PC-9 (cell line): ENCODE measurements at regions not wholly inside any gene's neighbourhood (a gene's known extent, or its start where the extent isn't known, plus 50 kb on each side); places are given as distances from the start of the nearest gene placed in this dataset.
"Not testable (repeated sequence)": the region's sequence is repeated elsewhere in the genome, so short reads cannot be mapped to it uniquely, and the experiment has no call there.

ENCODE experiments used
- BruUV-seq: library from RNA; stranded (reverse); fragments of 400-500 nt; replicated peaks from 2 replicates; lab custom pipeline; 2021; lab: Mats Ljungman, UMichigan
- CTCF ChIA-PET: fragments of 300-600 bp; sonication (Branson Sonifier 250); formaldehyde crosslinking; loops from one replicate; lab custom pipeline; 2022; ENCODE audit warnings: antibody characterized with exemption; lab: Charles Lee
- POLR2A ChIA-PET: fragments of 300-600 bp; sonication (Branson Sonifier 250); formaldehyde crosslinking; loops from one replicate; lab custom pipeline; 2022; ENCODE audit warnings: antibody characterized with exemption; ENCODE audit not compliant: unreplicated experiment; lab: Charles Lee
- DNase-seq, 2 experiments: peaks; one replicate each; pipeline versions ENCODE4 v3.0.0 to v3.0.0-alpha.2; 2015 to 2022; ENCODE audit warnings: mixed read lengths in 1 of 2
- H2AFZ ChIP-seq: fragments of 200-600 bp; sonication (generic); 2 replicates; pipeline ENCODE4 v1.8.1; 2017; ENCODE audit warnings: antibody characterized with exemption
- H3F3A ChIP-seq: fragments of 200-600 bp; sonication (generic); 2 replicates; pipeline ENCODE4 v1.8.1; 2017; ENCODE audit warnings: antibody characterized with exemption, mild to moderate bottlenecking, low read depth; ENCODE audit not compliant: insufficient read depth
- H3K27ac ChIP-seq: fragments of 200-600 bp; sonication (generic); 2 replicates; pipeline ENCODE4 v1.6.1; 2016; ENCODE audit warnings: mixed run types
- H3K27me3 ChIP-seq: fragments of 200-600 bp; sonication (generic); 2 replicates; pipeline ENCODE4 v1.6.1; 2016; ENCODE audit warnings: low read depth, mixed run types; ENCODE audit not compliant: insufficient read depth
- H3K36me3 ChIP-seq: fragments of 200-600 bp; sonication (generic); 2 replicates; pipeline ENCODE4 v1.6.1; 2016; ENCODE audit warnings: low read depth, mixed run types
- H3K4me1 ChIP-seq: fragments of 200-600 bp; sonication (generic); replicated peaks from 2 replicates; pipeline ENCODE4 v1.6.1; 2016; ENCODE audit warnings: mixed run types; ENCODE audit not compliant: insufficient read depth
- H3K4me2 ChIP-seq: fragments of 200-600 bp; sonication (generic); 2 replicates; pipeline ENCODE4 v1.6.1; 2017; ENCODE audit warnings: mixed run types
- H3K4me3 ChIP-seq: fragments of 200-600 bp; sonication (generic); 2 replicates; pipeline ENCODE4 v1.6.1; 2016; ENCODE audit warnings: mixed run types
- H3K79me2 ChIP-seq: fragments of 200-600 bp; sonication (generic); 2 replicates; pipeline ENCODE4 v1.6.1; 2017; ENCODE audit warnings: low read depth, mixed run types
- H3K9me2 ChIP-seq: fragments of 200-600 bp; sonication (generic); 2 replicates; pipeline ENCODE4 v1.8.1; 2017; ENCODE audit warnings: mild to moderate bottlenecking; ENCODE audit not compliant: insufficient read depth
- H3K9me3 ChIP-seq: fragments of 200-600 bp; sonication (generic); 2 replicates; pipeline ENCODE4 v1.8.1; 2016; ENCODE audit warnings: low read depth; ENCODE audit not compliant: insufficient read depth
- H4K20me1 ChIP-seq: fragments of 200-600 bp; sonication (generic); 2 replicates; pipeline ENCODE4 v1.8.1; 2017; ENCODE audit not compliant: insufficient read depth
- CTCF ChIP-seq: fragments of 200-600 bp; sonication (generic); conservative IDR thresholded peaks from 2 replicates; pipeline ENCODE4 v1.6.1; 2017; ENCODE audit warnings: mixed run types, antibody characterized with exemption, mild to moderate bottlenecking, moderate library complexity
- EZH2 ChIP-seq: fragments of 200-600 bp; sonication (generic); IDR thresholded peaks from 2 replicates; pipeline ENCODE4 v1.8.0; 2017; ENCODE audit warnings: antibody characterized with exemption, low read depth
- intact Hi-C: fragments of 100-400 bp; cut with micrococcal nuclease; formaldehyde crosslinking; loops from one replicate; pipeline ENCODE4 v1.10.0; 2022; ENCODE audit not compliant: unreplicated experiment

- Histone ChIP-seq H3K4me2 (no peak overlapping the region), H4K20me1 (no peaks in the 10 kb centered on the region), H3K79me2 (no peaks in the 10 kb centered on the region), H2AFZ (no peak overlapping the region), H3F3A (no peaks in the 10 kb centered on the region), H3K36me3 (no peaks in the 10 kb centered on the region), H3K9me3 (no peaks in the 10 kb centered on the region), H3K4me1 (peaks cover 3% of the 10 kb centered on the region), H3K9me2 (no peaks in the 10 kb centered on the region), H3K27ac (no peak overlapping the region), H3K4me3 (no peak overlapping the region), H3K27me3 (no peaks in the 10 kb centered on the region)
- CTCF ChIA-PET = interaction anchor here (0.5 kb wide), 1 partner anchor 22 kb away, joined by 9 read pairs; no protein-coding TSS in a partner anchor
- TF ChIP-seq CTCF (no peak), EZH2 (no peak)
- BruUV-seq = no TSS peak
- POLR2A ChIA-PET = no interaction called here
- intact Hi-C loops = no loop called here
- no peak for DNase-seq
These were observed 145.7 kb upstream of the RREB1 start for GRCh38 chr6:6962086-6962485.

DNA sequence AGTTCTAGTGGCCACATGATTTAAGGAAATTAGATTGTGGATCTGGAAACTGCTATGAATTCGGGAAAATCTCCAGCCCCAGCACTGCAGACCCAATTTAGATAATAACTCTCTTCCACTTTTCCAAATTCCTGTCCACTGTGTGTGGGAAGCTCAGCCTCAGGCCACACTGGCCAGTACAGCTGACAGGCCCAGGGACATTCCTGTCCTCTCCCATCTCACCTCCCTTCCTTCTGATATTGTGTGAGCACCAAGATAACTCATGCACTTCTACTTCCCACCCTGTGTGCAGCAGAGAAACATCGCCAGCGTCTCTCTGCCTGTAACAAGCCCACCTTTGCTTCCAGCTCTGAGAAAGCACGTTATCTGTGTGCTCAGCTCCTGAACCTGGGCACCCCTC, 145.1 kb upstream of the RREB1 start:
- Histone ChIP-seq H4K20me1 (no peaks in the 10 kb centered on the region), H3K36me3 (no peaks in the 10 kb centered on the region), H3K4me1 (peaks cover 3% of the 10 kb centered on the region), H3K4me3 (no peak overlapping the region), H3K4me2 (no peak overlapping the region), H3K27me3 (no peaks in the 10 kb centered on the region), H3K9me2 (no peaks in the 10 kb centered on the region), H2AFZ (no peak overlapping the region), H3K9me3 (no peaks in the 10 kb centered on the region), H3F3A (no peaks in the 10 kb centered on the region), H3K27ac (no peak overlapping the region), H3K79me2 (no peaks in the 10 kb centered on the region)
- no TSS peak for BruUV-seq
- POLR2A ChIA-PET = no interaction called here
- TF ChIP-seq EZH2 (no peak), CTCF (no peak)
- CTCF ChIA-PET = interaction anchor here (0.5 kb wide), 1 partner anchor 21 kb away, joined by 9 read pairs; no protein-coding TSS in a partner anchor
- intact Hi-C loops = no loop called here
- no peak for DNase-seq

DNA sequence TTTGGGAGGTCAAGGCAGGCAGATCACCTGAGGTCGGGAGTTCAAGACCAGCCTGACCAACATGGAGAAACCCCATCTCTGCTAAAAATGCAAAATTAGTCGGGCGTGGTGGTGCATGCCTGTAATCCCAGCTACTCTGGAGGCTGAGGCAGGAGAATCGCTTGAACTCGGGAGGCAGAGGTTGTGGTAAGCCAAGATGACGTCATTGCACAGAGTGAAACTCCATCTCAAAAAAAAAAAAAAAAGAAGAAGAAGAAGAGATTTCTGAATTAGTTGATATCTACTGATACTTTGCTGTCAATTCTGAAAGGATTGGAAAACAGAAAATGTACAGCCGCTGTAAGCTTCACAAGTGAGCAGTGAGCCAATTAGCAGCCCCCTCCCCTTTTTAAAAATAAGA, 144.4 kb upstream of the RREB1 start:
- H2AFZ ChIP-seq, H3K4me3 ChIP-seq, H3K9me3 ChIP-seq, H3K27me3 ChIP-seq, DNase-seq, H3K79me2 ChIP-seq, H3F3A ChIP-seq, POLR2A ChIA-PET, H4K20me1 ChIP-seq, H3K36me3 ChIP-seq, H3K9me2 ChIP-seq, BruUV-seq, intact Hi-C loops, H3K4me2 ChIP-seq, H3K27ac ChIP-seq: not testable (repeated sequence)
- peaks cover 10% of the 10 kb centered on the region for H3K4me1 ChIP-seq
- CTCF ChIA-PET = interaction anchor here (0.6 to 1.0 kb wide), 2 partner anchors 36 to 169 kb away, joined by 3 to 4 read pairs; no protein-coding TSS in a partner anchor

- intact Hi-C loops = no loop called here
- no TSS peak for BruUV-seq
- POLR2A ChIA-PET = interaction anchor here (0.6 kb wide), 1 partner anchor 205 kb away, joined by 5 read pairs; no protein-coding TSS in a partner anchor
These were observed 143.1 kb upstream of the RREB1 start for GRCh38 chr6:6964675-6965074.

More at GRCh38 chr6:6964675-6965074, 143.1 kb upstream of the RREB1 start:
- Histone ChIP-seq H3K9me2 (no peaks in the 10 kb centered on the region), H3K27me3 (no peaks in the 10 kb centered on the region), H3K4me1 (peaks cover 23% of the 10 kb centered on the region), H3K9me3 (no peaks in the 10 kb centered on the region), H3F3A (peaks cover 11% of the 10 kb centered on the region), H3K79me2 (no peaks in the 10 kb centered on the region), H3K36me3 (no peaks in the 10 kb centered on the region), H2AFZ (no peak overlapping the region), H3K27ac (no peak overlapping the region), H3K4me3 (no peak overlapping the region), H3K4me2 (no peak overlapping the region), H4K20me1 (no peaks in the 10 kb centered on the region)
- CTCF ChIA-PET = no interaction called here
- DNase-seq = no peak
- TF ChIP-seq EZH2 (no peak), CTCF (no peak)
